Thoracic aorta (tissue), 2 donors: ENCODE measurements at regions not wholly inside any gene's neighbourhood (a gene's known extent, or its start where the extent isn't known, plus 50 kb on each side); places are given as distances from the start of the nearest gene placed in this dataset.

Experiments
- ATAC-seq: fragments of 150-250 bp; one replicate; pipeline ENCODE4 v1.8.0; 2017; ENCODE audit warnings: low read depth; ENCODE audit not compliant: insufficient number of reproducible peaks, low FRiP score
- DNase-seq: peaks from one replicate; pipeline ENCODE4 v3.0.0-alpha.2; 2020; ENCODE audit warnings: low spot score
- H3K27ac ChIP-seq, 2 donors: fragments of 200-600 bp; sonication (generic); 1 replicate in 1 of 2; 2 replicates in 1 of 2; pipeline ENCODE4 v1.5.1; 2016; ENCODE audit warnings: mild to moderate bottlenecking in 2 of 2, moderate library complexity in 2 of 2
- H3K27me3 ChIP-seq: fragments of 200-600 bp; sonication (generic); replicated peaks from 2 replicates; pipeline ENCODE4 v1.6.0; 2016; ENCODE audit warnings: mild to moderate bottlenecking; ENCODE audit not compliant: insufficient read depth
- H3K36me3 ChIP-seq: fragments of 200-600 bp; sonication (generic); one replicate; pipeline ENCODE4 v1.5.1; 2016
- H3K4me1 ChIP-seq, 2 donors: fragments of 200-600 bp; sonication (generic); 1 replicate in 1 of 2; 2 replicates in 1 of 2; pipeline versions ENCODE4 v1.5.1 to v1.6.0; 2016; ENCODE audit warnings: low read depth in 2 of 2, mild to moderate bottlenecking in 1 of 2; ENCODE audit not compliant: control insufficient read depth in 1 of 2
- H3K4me3 ChIP-seq: fragments of 200-600 bp; sonication (generic); 2 replicates; pipeline ENCODE4 v1.5.1; 2016; ENCODE audit warnings: mild to moderate bottlenecking
- H3K9me3 ChIP-seq: fragments of 200-600 bp; sonication (generic); 2 replicates; pipeline ENCODE4 v1.5.1; 2016
- TF ChIP-seq, protein P1 (sequence below): fragments of 200-600 bp; sonication (generic); IDR thresholded peaks from one replicate; pipeline ENCODE4 v1.5.1; 2019; ENCODE audit warnings: antibody characterized with exemption

DNA sequence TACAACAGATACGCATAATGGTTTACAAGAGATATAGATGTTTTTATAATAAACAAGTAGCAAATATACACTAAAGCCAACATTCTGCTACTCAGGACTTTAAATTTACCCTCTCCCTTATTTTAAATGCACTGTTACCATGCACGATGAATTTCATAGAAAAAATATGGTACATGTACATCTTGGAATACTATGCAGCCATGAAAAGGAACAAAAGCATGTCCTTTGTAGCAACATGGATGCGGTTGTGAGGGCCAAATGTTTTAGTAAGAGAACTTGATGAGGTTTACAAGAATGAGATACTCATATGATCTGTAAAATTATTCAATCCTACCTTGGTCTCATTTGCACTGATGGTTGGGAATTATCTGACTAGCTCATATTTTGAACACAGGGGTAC, 769.3 kb downstream of the VGLL3 start:
- Histone ChIP-seq H3K4me3 (no peak overlapping the region), H3K36me3 (no peaks in the 10 kb centered on the region), H3K27ac (no peak overlapping the region), H3K27me3 (no peaks in the 10 kb centered on the region), H3K4me1 (no peaks in the 10 kb centered on the region), H3K9me3 (no peaks in the 10 kb centered on the region)
- DNase-seq, result no peak
- ATAC-seq, result no peak
- TF ChIP-seq, protein P1, sequence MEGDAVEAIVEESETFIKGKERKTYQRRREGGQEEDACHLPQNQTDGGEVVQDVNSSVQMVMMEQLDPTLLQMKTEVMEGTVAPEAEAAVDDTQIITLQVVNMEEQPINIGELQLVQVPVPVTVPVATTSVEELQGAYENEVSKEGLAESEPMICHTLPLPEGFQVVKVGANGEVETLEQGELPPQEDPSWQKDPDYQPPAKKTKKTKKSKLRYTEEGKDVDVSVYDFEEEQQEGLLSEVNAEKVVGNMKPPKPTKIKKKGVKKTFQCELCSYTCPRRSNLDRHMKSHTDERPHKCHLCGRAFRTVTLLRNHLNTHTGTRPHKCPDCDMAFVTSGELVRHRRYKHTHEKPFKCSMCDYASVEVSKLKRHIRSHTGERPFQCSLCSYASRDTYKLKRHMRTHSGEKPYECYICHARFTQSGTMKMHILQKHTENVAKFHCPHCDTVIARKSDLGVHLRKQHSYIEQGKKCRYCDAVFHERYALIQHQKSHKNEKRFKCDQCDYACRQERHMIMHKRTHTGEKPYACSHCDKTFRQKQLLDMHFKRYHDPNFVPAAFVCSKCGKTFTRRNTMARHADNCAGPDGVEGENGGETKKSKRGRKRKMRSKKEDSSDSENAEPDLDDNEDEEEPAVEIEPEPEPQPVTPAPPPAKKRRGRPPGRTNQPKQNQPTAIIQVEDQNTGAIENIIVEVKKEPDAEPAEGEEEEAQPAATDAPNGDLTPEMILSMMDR, result no peak

DNA sequence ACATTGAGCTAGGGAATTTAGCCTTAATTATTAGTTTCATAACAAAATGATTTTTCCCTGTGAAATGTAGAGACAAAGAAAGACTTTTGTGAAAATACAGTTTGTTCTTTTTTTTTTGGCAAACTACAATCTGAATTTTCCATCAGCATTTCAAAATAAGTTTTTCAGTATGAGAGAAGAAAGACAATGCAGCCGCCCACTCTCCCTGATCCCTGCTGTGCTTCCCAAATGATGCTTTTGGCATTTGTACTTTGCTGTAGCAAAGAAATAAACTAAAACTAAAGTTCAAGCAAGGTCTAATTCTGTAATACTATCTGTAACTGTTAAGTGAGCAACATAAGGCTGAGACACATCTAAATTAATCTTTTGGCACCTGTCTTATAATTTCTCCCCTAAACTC, 782.2 kb downstream of the VGLL3 start:
- DNase-seq, result no peak
- TF ChIP-seq, protein P1, result no peak
- no peaks in the 10 kb centered on the region for H3K4me1 ChIP-seq
- H3K27me3 ChIP-seq, result no peaks in the 10 kb centered on the region
- H3K27ac ChIP-seq, result no peak overlapping the region
- ATAC-seq, result no peak
- H3K9me3 ChIP-seq, result no peaks in the 10 kb centered on the region
- H3K36me3 ChIP-seq, result no peaks in the 10 kb centered on the region
- H3K4me3 ChIP-seq, result no peak overlapping the region

DNA sequence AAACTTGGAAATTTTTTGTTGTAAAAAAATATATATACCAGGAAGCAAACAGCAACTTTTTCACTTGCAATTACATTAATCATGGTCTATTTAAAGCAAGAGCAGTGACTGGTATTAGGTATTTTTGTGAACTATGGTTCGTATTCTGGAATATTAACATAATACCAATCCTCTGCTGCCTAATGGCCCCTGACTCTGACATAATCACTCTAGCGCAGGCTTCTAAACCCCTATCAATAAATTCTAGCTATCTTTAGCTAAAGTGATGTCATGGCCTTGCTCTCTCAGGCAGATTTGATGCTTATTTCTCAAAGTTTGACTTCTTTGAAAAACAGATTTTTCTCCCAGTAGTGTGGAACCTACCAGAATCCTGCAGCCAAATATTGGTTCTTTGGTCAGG, 808.3 kb downstream of the VGLL3 start:
- Histone ChIP-seq H3K9me3 (no peaks in the 10 kb centered on the region), H3K27me3 (no peaks in the 10 kb centered on the region), H3K36me3 (no peaks in the 10 kb centered on the region), H3K27ac (no peak overlapping the region), H3K4me1 (no peaks in the 10 kb centered on the region), H3K4me3 (no peak overlapping the region)
- no peak for ATAC-seq
- TF ChIP-seq, protein P1, result no peak
- DNase-seq, result no peak

DNA sequence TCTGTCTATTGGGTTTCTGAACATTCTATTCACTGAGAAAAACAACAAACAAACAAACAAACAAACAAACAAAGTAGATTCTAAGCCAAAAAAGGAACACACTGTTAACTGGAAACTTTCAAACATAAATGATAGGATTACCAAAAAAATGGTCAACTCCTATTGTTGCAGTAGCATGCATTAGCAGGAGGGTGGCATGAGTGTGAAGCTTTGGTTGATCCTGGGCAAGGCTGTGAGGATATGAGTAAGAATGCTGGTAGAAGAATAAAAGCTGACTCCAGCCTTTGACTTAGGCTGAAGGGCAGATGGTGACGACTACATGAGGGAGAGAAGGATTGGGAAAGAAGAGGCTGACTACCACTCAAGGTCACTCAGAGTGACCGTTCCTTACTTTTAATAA, 810.3 kb downstream of the VGLL3 start:
- Histone ChIP-seq H3K27me3 (no peaks in the 10 kb centered on the region), H3K4me1 (no peaks in the 10 kb centered on the region), H3K27ac (no peak overlapping the region), H3K36me3 (no peaks in the 10 kb centered on the region), H3K4me3 (no peak overlapping the region), H3K9me3 (no peaks in the 10 kb centered on the region)
- TF ChIP-seq, protein P1, result no peak
- ATAC-seq (no peak), DNase-seq (no peak)

DNA sequence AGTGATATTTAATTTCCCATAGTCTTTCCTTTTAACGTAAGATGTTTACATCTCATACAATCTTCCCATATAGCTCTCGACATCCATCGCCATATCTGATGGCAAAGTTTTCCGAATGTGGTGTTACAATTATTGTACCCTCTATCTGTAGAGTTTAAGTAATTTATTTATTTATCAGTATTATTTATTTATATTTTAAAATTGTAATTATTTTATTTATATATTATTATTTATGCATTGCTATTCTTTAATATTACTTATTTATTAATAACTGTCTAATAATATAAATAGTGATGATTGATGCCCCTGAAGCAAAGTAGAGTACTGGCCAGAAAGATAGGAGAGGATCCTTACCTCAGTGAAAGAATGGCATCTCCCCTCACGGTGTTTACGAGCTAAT, 812.9 kb downstream of the VGLL3 start:
- ATAC-seq (no peak), DNase-seq (no peak)
- TF ChIP-seq, protein P1, result no peak
- Histone ChIP-seq H3K4me3 (no peak overlapping the region), H3K27ac (no peak overlapping the region), H3K27me3 (no peaks in the 10 kb centered on the region), H3K36me3 (no peaks in the 10 kb centered on the region), H3K4me1 (no peaks in the 10 kb centered on the region), H3K9me3 (no peaks in the 10 kb centered on the region)
